B cell (primary cell): ENCODE measurements at regions not wholly inside any gene's neighbourhood (a gene's known extent, or its start where the extent isn't known, plus 50 kb on each side); places are given as distances from the start of the nearest gene placed in this dataset.

Source experiments
- ATAC-seq: fragments of 200-7000 bp; cut with Tn5 transposase; one replicate; pipeline ENCODE4 v1.10.0; 2021; ENCODE audit warnings: low read depth, mild to moderate bottlenecking, moderate number of reproducible peaks, moderate library complexity
- CTCF ChIA-PET: fragments of 350-600 bp; sonication (Branson Sonifier 250); formaldehyde crosslinking; loops from one replicate; lab custom pipeline; 2021; ENCODE audit warnings: antibody characterized with exemption, inconsistent platforms; lab: Charles Lee
- POLR2A ChIA-PET: fragments of 350-600 bp; sonication (Branson Sonifier 250); formaldehyde crosslinking; loops from one replicate; lab custom pipeline; 2021; ENCODE audit warnings: antibody characterized with exemption; lab: Charles Lee
- DNase-seq: peaks from one replicate; pipeline ENCODE4 v3.0.0; 2013
- H2AFZ ChIP-seq: 2 replicates; pipeline ENCODE4 v1.6.1; 2012; ENCODE audit warnings: mild to moderate bottlenecking, low read depth, low read length; ENCODE audit not compliant: insufficient read depth, poor library complexity, severe bottlenecking
- H3K27ac ChIP-seq, 2 donors: 1 replicate in 1 of 2; 2 replicates in 1 of 2; pipeline ENCODE4 v1.5.1; 2012 to 2013; ENCODE audit warnings: low read length in 2 of 2, mild to moderate bottlenecking in 2 of 2, moderate library complexity in 1 of 2
- H3K27me3 ChIP-seq, 4 experiments: fragments of 200-600 bp in 1 of 4; sonication (generic) in 1 of 4; replicated peaks in 1 of 4; 1 replicate in 2 of 4; 2 replicates in 2 of 4; pipeline versions ENCODE4 v1.6.1 to v1.7.0; 2013 to 2016; ENCODE audit warnings: low read length in 3 of 4, mild to moderate bottlenecking in 2 of 4, mixed read lengths in 1 of 4, moderate library complexity in 1 of 4; ENCODE audit not compliant: insufficient read depth in 4 of 4, control insufficient read depth in 3 of 4; ENCODE audit errors: control extremely low read depth in 1 of 4
- H3K36me3 ChIP-seq, 2 experiments: replicated peaks in 1 of 2; 1 replicate in 1 of 2; 2 replicates in 1 of 2; pipeline versions ENCODE4 v1.6.1 to v1.7.1; 2013; ENCODE audit warnings: low read length in 1 of 2; ENCODE audit not compliant: insufficient read depth in 2 of 2, control insufficient read depth in 1 of 2; ENCODE audit errors: control extremely low read depth in 1 of 2, extremely low read depth in 1 of 2
- H3K4me1 ChIP-seq, 2 donors: fragments of 200-600 bp in 1 of 2; sonication (generic) in 1 of 2; 1 replicate in 1 of 2; 2 replicates in 1 of 2; pipeline versions ENCODE4 v1.5.1 to v1.6.1; 2013 to 2017; ENCODE audit warnings: low read length in 2 of 2; ENCODE audit not compliant: control insufficient read depth in 2 of 2, insufficient read depth in 2 of 2
- H3K4me2 ChIP-seq: replicated peaks from 2 replicates; pipeline ENCODE3; 2012; ENCODE audit warnings: mild to moderate bottlenecking, low read depth, low read length; ENCODE audit not compliant: poor library complexity, severe bottlenecking
- H3K4me3 ChIP-seq, 5 experiments: fragments of 200-600 bp in 1 of 5; sonication (generic) in 1 of 5; 1 replicate in 3 of 5; 2 replicates in 2 of 5; pipeline versions ENCODE4 v1.5.1 to v1.7.0; 2011 to 2016; ENCODE audit warnings: low read length in 4 of 5, mild to moderate bottlenecking in 4 of 5, low read depth in 2 of 5, control low read depth in 1 of 5, moderate library complexity in 1 of 5; ENCODE audit not compliant: insufficient read depth in 1 of 5; ENCODE audit errors: control extremely low read depth in 1 of 5, extremely low read depth in 1 of 5
- H3K79me2 ChIP-seq: fragments of 200-600 bp; sonication (generic); one replicate; pipeline ENCODE4 v1.6.0; 2016; ENCODE audit warnings: low read length; ENCODE audit not compliant: control insufficient read depth, insufficient read depth
- H3K9ac ChIP-seq: fragments of 200-600 bp; sonication (generic); 2 replicates; pipeline ENCODE4 v1.6.1; 2017; ENCODE audit warnings: mild to moderate bottlenecking, low read length, moderate library complexity
- H3K9me3 ChIP-seq, 3 donors: one replicate each; pipeline versions ENCODE4 v1.6.1 to v1.7.1; 2013; ENCODE audit warnings: low read length in 2 of 3; ENCODE audit not compliant: control insufficient read depth in 2 of 3, insufficient read depth in 1 of 3; ENCODE audit errors: control extremely low read depth in 1 of 3
- H4K20me1 ChIP-seq: 2 replicates; pipeline ENCODE4 v1.6.0; 2012; ENCODE audit warnings: mild to moderate bottlenecking, low read length; ENCODE audit not compliant: insufficient read depth, control insufficient read depth, poor library complexity, severe bottlenecking
- H3K27ac Mint-ChIP-seq: one replicate; pipeline ENCODE4 v1.8.0; 2021; ENCODE audit warnings: mixed read lengths
- H3K27me3 Mint-ChIP-seq: one replicate; pipeline ENCODE4 v1.8.0; 2021; ENCODE audit warnings: mixed read lengths
- H3K4me1 Mint-ChIP-seq: one replicate; pipeline ENCODE4 v1.8.0; 2021; ENCODE audit warnings: mixed read lengths
- H3K4me3 Mint-ChIP-seq: one replicate; pipeline ENCODE4 v1.8.0; 2021; ENCODE audit warnings: mixed read lengths
- H3K9me3 Mint-ChIP-seq: one replicate; pipeline ENCODE4 v1.8.0; 2022; ENCODE audit warnings: mixed read lengths; ENCODE audit not compliant: insufficient read depth
- CTCF ChIP-seq: fragments of 200-600 bp; IDR thresholded peaks from one replicate; pipeline ENCODE4 v1.8.0; 2022; ENCODE audit warnings: antibody characterized with exemption, mild to moderate bottlenecking
- EZH2 ChIP-seq: IDR thresholded peaks from 2 replicates; pipeline ENCODE4 v1.6.1; 2012; ENCODE audit warnings: borderline replicate concordance, low read depth, mild to moderate bottlenecking, moderate library complexity, low read length; ENCODE audit not compliant: insufficient read depth, poor library complexity, severe bottlenecking
- WGBS: methylation state at CpG from one replicate; pipeline ENCODE4 v1.1.5; 2013; ENCODE audit warnings: missing lambda C conversion rate; ENCODE audit not compliant: insufficient coverage; 5-methylcytosine and 5-hydroxymethylcytosine counted together
- intact Hi-C: fragments of 100-400 bp; cut with micrococcal nuclease; formaldehyde crosslinking; loops from one replicate; pipeline ENCODE4 v1.10.0; 2022

GRCh38 chr1:8212580-8213031, 105.3 kb upstream of the SLC45A1 start:
- Mint-ChIP-seq H3K27ac (no peak overlapping the region), H3K4me3 (no peak overlapping the region), H3K4me1 (peaks cover 2% of the 10 kb centered on the region), H3K9me3 (no peaks in the 10 kb centered on the region), H3K27me3 (peaks cover 52% of the 10 kb centered on the region)
- ATAC-seq (no peak), DNase-seq (no peak)
- TF ChIP-seq CTCF (no peak), EZH2 (no peak)
- Histone ChIP-seq H3K9me3 (peaks cover 0 to 3% (median 0%) of the 10 kb centered on the region in 3 donors), H3K4me3 (no peak overlapping the region), H3K4me2 (no peak overlapping the region), H3K27me3 (peaks cover 0 to 34% (median 5%) of the 10 kb centered on the region in 4 experiments), H2AFZ (no peak overlapping the region), H3K9ac (no peak overlapping the region), H3K27ac (no peak overlapping the region), H3K36me3 (no peaks in the 10 kb centered on the region), H3K4me1 (peaks cover 2 to 4% of the 10 kb centered on the region in 2 donors), H4K20me1 (no peaks in the 10 kb centered on the region), H3K79me2 (no peaks in the 10 kb centered on the region)
- 82% methylated on average over 8 of the region's 8 CpGs for WGBS
- ChIA-PET CTCF (no interaction called here), POLR2A (no interaction called here)
- intact Hi-C loops = no loop called here

GRCh38 chr1:8211883-8212579, 105.9 kb upstream of the SLC45A1 start:
- Histone ChIP-seq H2AFZ (no peak overlapping the region), H3K4me1 (no peaks in the 10 kb centered on the region), H3K27me3 (peaks cover 0 to 30% (median 4%) of the 10 kb centered on the region in 4 experiments), H3K27ac (no peak overlapping the region), H4K20me1 (no peaks in the 10 kb centered on the region), H3K79me2 (no peaks in the 10 kb centered on the region), H3K9me3 (no peaks in the 10 kb centered on the region), H3K36me3 (no peaks in the 10 kb centered on the region), H3K4me3 (no peak overlapping the region), H3K9ac (no peak overlapping the region), H3K4me2 (no peak overlapping the region)
- intact Hi-C loops = no loop called here
- Mint-ChIP-seq H3K27ac (no peak overlapping the region), H3K4me3 (no peak overlapping the region), H3K9me3 (no peaks in the 10 kb centered on the region), H3K4me1 (peaks cover 2% of the 10 kb centered on the region), H3K27me3 (peaks cover 52% of the 10 kb centered on the region)
- no peak for DNase-seq
- WGBS = 36% methylated on average over 25 of the region's 27 CpGs
- no peak for ATAC-seq
- no peak for TF ChIP-seq CTCF
- TF ChIP-seq EZH2 = no peak
- ChIA-PET CTCF (interaction anchor here (0.7 kb wide), 1 partner anchor 27 kb away, joined by 3 read pairs; no protein-coding TSS in a partner anchor), POLR2A (no interaction called here)
